DND-41 (cell line): ENCODE measurements at regions not wholly inside any gene's neighbourhood (a gene's known extent, or its start where the extent isn't known, plus 50 kb on each side); places are given as distances from the start of the nearest gene placed in this dataset.

Experiments used
- ATAC-seq: fragments of 200-7000 bp; cut with Tn5 transposase; 3 replicates; pipeline ENCODE4 v1.9.1; 2021; ENCODE audit warnings: low read depth; ENCODE audit not compliant: insufficient read depth
- DNase-seq: peaks from one replicate; pipeline ENCODE4 v3.0.0-alpha.2; 2020
- H2AFZ ChIP-seq: 2 replicates; pipeline ENCODE4 v1.6.0; 2012; ENCODE audit warnings: low read depth, low read length
- H3K27ac ChIP-seq: 2 replicates; pipeline ENCODE4 v1.5.1; 2012; ENCODE audit warnings: low read length, inconsistent platforms
- H3K27me3 ChIP-seq: fragments of 200-600 bp; sonication (generic); 2 replicates; pipeline ENCODE4 v1.6.0; 2012; ENCODE audit warnings: low read length, mild to moderate bottlenecking, inconsistent platforms; ENCODE audit not compliant: insufficient read depth, poor library complexity
- H3K36me3 ChIP-seq: 2 replicates; pipeline ENCODE4 v1.5.1; 2012; ENCODE audit warnings: low read length, inconsistent platforms; ENCODE audit not compliant: insufficient read depth
- H3K4me1 ChIP-seq: 2 replicates; pipeline ENCODE4 v1.5.1; 2012; ENCODE audit warnings: mild to moderate bottlenecking, low read length; ENCODE audit not compliant: insufficient read depth
- H3K4me2 ChIP-seq: 2 replicates; pipeline ENCODE4 v1.6.0; 2012; ENCODE audit warnings: mild to moderate bottlenecking, moderate library complexity, low read length, inconsistent platforms; ENCODE audit not compliant: insufficient read depth
- H3K4me3 ChIP-seq, 2 experiments: fragments of 200-600 bp in 1 of 2; shearing (Covaris generic) in 1 of 2; 2 replicates each; pipeline ENCODE4 v1.5.1; 2012 to 2016; ENCODE audit warnings: inconsistent platforms in 2 of 2, low read length in 2 of 2, mild to moderate bottlenecking in 2 of 2, low read depth in 1 of 2, moderate library complexity in 1 of 2
- H3K79me2 ChIP-seq: 2 replicates; pipeline ENCODE4 v1.6.0; 2012; ENCODE audit warnings: low read length, inconsistent platforms; ENCODE audit not compliant: insufficient read depth
- H3K9ac ChIP-seq: 2 replicates; pipeline ENCODE4 v1.6.0; 2012; ENCODE audit warnings: low read depth, mild to moderate bottlenecking, inconsistent platforms, low read length, moderate library complexity
- H3K9me3 ChIP-seq: 2 replicates; pipeline ENCODE4 v1.5.1; 2012; ENCODE audit warnings: low read length, moderate library complexity, mild to moderate bottlenecking, inconsistent platforms; ENCODE audit not compliant: insufficient read depth, severe bottlenecking
- H4K20me1 ChIP-seq: 2 replicates; pipeline ENCODE4 v1.6.0; 2012; ENCODE audit warnings: low read length; ENCODE audit not compliant: insufficient read depth
- CTCF ChIP-seq: IDR thresholded peaks from 2 replicates; pipeline ENCODE4 v1.5.1; 2012; ENCODE audit warnings: borderline replicate concordance, low read length, moderate library complexity, mild to moderate bottlenecking; ENCODE audit not compliant: poor library complexity, severe bottlenecking; ENCODE audit errors: extremely low read depth
- EZH2 ChIP-seq: IDR thresholded peaks from 3 replicates; pipeline ENCODE4 v1.6.1; 2012; ENCODE audit warnings: borderline replicate concordance, low read depth, mild to moderate bottlenecking, moderate library complexity, low read length, inconsistent platforms; ENCODE audit not compliant: severe bottlenecking

GRCh38 chr4:174152717-174153466, 130.6 kb downstream of the FBXO8 start:
- Histone ChIP-seq H3K9me3 (no peaks in the 10 kb centered on the region), H3K4me3 (no peak overlapping the region), H2AFZ (no peak overlapping the region), H4K20me1 (no peaks in the 10 kb centered on the region), H3K4me1 (no peaks in the 10 kb centered on the region), H3K4me2 (no peak overlapping the region), H3K36me3 (no peaks in the 10 kb centered on the region), H3K27me3 (peaks cover 3% of the 10 kb centered on the region), H3K79me2 (no peaks in the 10 kb centered on the region), H3K9ac (no peak overlapping the region), H3K27ac (no peak overlapping the region)
- no peak for DNase-seq
- no peak for ATAC-seq
- TF ChIP-seq EZH2 (no peak), CTCF (no peak)

- TF ChIP-seq EZH2: no peak
- no peak for TF ChIP-seq CTCF
- ATAC-seq (no peak), DNase-seq (no peak)
- Histone ChIP-seq H3K79me2 (no peaks in the 10 kb centered on the region), H3K36me3 (no peaks in the 10 kb centered on the region), H4K20me1 (no peaks in the 10 kb centered on the region), H3K9ac (no peak overlapping the region), H3K27me3 (peaks cover 7% of the 10 kb centered on the region), H3K9me3 (no peaks in the 10 kb centered on the region), H3K4me3 (no peak overlapping the region), H3K4me1 (no peaks in the 10 kb centered on the region), H3K4me2 (no peak overlapping the region), H2AFZ (no peak overlapping the region), H3K27ac (no peak overlapping the region)
Observed at GRCh38 chr4:174147863-174148262, 135.6 kb downstream of the FBXO8 start.

- H3K4me1 ChIP-seq: no peaks in the 10 kb centered on the region
- no peak overlapping the region for H3K4me2 ChIP-seq
- H3K79me2 ChIP-seq: no peaks in the 10 kb centered on the region
- H3K36me3 ChIP-seq: no peaks in the 10 kb centered on the region
- TF ChIP-seq EZH2 (no peak), CTCF (no peak)
- H3K27me3 ChIP-seq: peaks cover 4% of the 10 kb centered on the region
- no peak overlapping the region for H3K9ac ChIP-seq
- no peak overlapping the region for H2AFZ ChIP-seq
- H3K27ac ChIP-seq: no peak overlapping the region
- no peak overlapping the region for H3K4me3 ChIP-seq
- no peaks in the 10 kb centered on the region for H3K9me3 ChIP-seq
- H4K20me1 ChIP-seq: no peaks in the 10 kb centered on the region
- ATAC-seq (no peak), DNase-seq (no peak)
Observed at GRCh38 chr4:174144106-174144505, 139.4 kb downstream of the FBXO8 start.
